ENCODE measurements at regions not wholly inside any gene's neighbourhood (a gene's known extent, or its start where the extent isn't known, plus 50 kb on each side); places are given as distances from the start of the nearest gene placed in this dataset.

DNA sequence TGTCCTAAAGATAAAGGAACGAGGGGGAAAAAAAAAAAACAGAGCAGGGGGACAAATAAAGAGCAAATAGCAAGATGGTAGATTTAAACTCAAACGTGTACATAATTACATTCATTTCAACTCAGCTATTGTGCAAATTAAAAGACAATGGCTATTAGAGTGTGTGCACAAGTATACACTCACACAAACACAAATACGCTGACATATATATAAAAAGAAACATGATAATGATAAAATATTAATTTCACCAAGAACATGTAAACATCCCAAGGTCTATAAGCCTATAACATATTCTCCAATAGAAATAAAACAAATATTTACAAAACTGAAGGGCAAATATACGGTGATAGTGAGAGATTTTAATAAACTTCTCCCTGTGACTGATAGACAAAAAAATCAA is 1354.9 kb upstream of the GJE1 start:
- DNase-seq (ENCODE audit: low read depth) = no peak
- H3K4me3 ChIP-seq (ENCODE audit: low read depth, low read length) = no peak overlapping the region
- TF ChIP-seq, protein P1, sequence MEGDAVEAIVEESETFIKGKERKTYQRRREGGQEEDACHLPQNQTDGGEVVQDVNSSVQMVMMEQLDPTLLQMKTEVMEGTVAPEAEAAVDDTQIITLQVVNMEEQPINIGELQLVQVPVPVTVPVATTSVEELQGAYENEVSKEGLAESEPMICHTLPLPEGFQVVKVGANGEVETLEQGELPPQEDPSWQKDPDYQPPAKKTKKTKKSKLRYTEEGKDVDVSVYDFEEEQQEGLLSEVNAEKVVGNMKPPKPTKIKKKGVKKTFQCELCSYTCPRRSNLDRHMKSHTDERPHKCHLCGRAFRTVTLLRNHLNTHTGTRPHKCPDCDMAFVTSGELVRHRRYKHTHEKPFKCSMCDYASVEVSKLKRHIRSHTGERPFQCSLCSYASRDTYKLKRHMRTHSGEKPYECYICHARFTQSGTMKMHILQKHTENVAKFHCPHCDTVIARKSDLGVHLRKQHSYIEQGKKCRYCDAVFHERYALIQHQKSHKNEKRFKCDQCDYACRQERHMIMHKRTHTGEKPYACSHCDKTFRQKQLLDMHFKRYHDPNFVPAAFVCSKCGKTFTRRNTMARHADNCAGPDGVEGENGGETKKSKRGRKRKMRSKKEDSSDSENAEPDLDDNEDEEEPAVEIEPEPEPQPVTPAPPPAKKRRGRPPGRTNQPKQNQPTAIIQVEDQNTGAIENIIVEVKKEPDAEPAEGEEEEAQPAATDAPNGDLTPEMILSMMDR (IDR thresholded peaks at IDR 0.05; ENCODE audit: insufficient read depth, low read length) = no peak

DNA sequence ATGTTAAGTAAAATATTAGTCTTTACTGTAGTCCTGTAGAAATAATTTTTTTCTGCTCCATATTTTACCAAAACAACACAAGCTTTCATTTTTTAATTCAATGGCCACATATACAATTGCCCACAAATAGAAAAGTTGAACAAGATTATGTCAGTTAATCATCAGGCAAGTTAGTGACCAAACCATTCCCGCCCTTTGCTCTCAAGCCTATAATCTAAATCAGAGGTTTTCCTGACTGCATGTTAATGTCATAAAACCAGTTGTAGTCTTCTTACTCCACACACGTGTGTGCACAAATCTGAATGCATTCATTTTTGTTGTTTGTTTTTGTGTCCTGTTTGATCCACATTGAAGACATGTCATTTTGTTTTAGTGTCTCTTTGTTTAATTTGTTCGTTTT is 1357.7 kb upstream of the GJE1 start:
- H3K4me3 ChIP-seq (ENCODE audit: low read depth, low read length) = no peak overlapping the region
- DNase-seq (ENCODE audit: low read depth) = no peak
- TF ChIP-seq, protein P1 (IDR thresholded peaks at IDR 0.05; ENCODE audit: insufficient read depth, low read length) = no peak

DNA sequence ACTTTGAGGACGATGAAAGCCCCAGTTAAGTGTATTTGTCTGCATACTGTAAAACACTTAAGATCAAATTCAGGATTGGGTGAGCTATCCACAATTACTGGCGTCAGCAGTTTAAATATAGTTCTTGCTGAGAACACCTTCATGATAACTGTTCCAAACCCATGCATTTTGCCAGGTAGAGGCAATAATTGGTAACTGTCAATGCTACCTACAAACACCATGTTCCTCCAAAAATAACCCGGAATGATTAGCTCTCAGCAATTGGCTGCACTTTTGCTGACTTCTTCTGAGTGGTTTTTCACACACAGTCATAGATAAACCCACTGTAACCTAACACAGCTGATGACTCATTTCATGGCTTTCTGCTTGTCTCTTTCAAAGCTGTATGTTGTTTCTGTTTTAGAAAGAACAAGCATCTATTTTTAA is 1358.6 kb upstream of the GJE1 start:
- TF ChIP-seq, protein P1 (IDR thresholded peaks at IDR 0.05; ENCODE audit: insufficient read depth, low read length) = no peak
- peak; percentile 88 for DNase-seq (ENCODE audit: low read depth)
- H3K4me3 ChIP-seq (ENCODE audit: low read depth, low read length) = no peak overlapping the region

GRCh38 chr6:140773276-140773675 is 1359.4 kb upstream of the GJE1 start:
- TF ChIP-seq, protein P1 (IDR thresholded peaks at IDR 0.05; ENCODE audit: insufficient read depth, low read length) = no peak
- DNase-seq (ENCODE audit: low read depth) = peak; percentile 10
- H3K4me3 ChIP-seq (ENCODE audit: low read depth, low read length) = no peak overlapping the region

GRCh38 chr6:140772576-140772975 is 1360.1 kb upstream of the GJE1 start:
- TF ChIP-seq, protein P1 (IDR thresholded peaks at IDR 0.05; ENCODE audit: insufficient read depth, low read length) = no peak
- no peak for DNase-seq (ENCODE audit: low read depth)

GRCh38 chr6:140768133-140768532 is 1364.6 kb upstream of the GJE1 start:
- TF ChIP-seq, protein P1 (IDR thresholded peaks at IDR 0.05; ENCODE audit: insufficient read depth, low read length) = no peak
- no peak overlapping the region for H3K4me3 ChIP-seq (ENCODE audit: low read depth, low read length)
- DNase-seq (ENCODE audit: low read depth) = no peak

More at GRCh38 chr6:140772576-140772975, 1360.1 kb upstream of the GJE1 start:
- H3K4me3 ChIP-seq (ENCODE audit: low read depth, low read length) = no peak overlapping the region

GRCh38 chr6:140766999-140767398 is 1365.7 kb upstream of the GJE1 start:
- DNase-seq (ENCODE audit: low read depth) = no peak
- TF ChIP-seq, protein P1 (IDR thresholded peaks at IDR 0.05; ENCODE audit: insufficient read depth, low read length) = no peak
- no peak overlapping the region for H3K4me3 ChIP-seq (ENCODE audit: low read depth, low read length)
